Mammary epithelial cell (primary cell): ENCODE measurements at regions not wholly inside any gene's neighbourhood (a gene's known extent, or its start where the extent isn't known, plus 50 kb on each side); places are given as distances from the start of the nearest gene placed in this dataset.

Experiments used
- EZH2 ChIP-seq: IDR thresholded peaks from 2 replicates; pipeline ENCODE4 v1.6.1; 2012; ENCODE audit warnings: low read length, inconsistent platforms, borderline replicate concordance
- TF ChIP-seq, protein P1 (sequence below), 2 donors: IDR thresholded peaks in 1 of 2; conservative IDR thresholded peaks in 1 of 2; 2 replicates each; pipeline ENCODE4 v1.5.1; 2011 to 2012; ENCODE audit warnings: inconsistent platforms in 2 of 2, low read length in 2 of 2, mild to moderate bottlenecking in 2 of 2, control low read depth in 1 of 2, low read depth in 1 of 2; ENCODE audit not compliant: insufficient read depth in 1 of 2; ENCODE audit errors: extremely low read depth in 1 of 2

DNA sequence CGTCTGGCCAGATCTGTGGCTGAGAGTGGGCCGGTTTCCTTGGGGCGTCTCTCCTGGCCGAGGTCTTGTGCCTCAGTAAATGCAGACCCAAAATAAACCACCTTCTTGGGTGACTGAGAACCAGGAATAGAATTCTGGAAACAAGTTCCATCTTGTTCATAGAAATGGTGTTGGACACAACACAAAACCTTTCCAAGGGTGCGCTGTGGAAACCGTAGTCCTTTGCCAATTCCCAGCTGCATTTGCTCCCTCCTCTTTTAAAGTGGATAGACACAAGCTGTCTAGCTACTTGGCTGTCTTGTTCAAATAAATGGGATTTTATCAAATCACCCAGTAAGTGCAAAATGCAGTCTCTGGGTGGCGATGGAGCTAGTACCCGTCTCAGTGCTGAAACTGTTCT is 300.2 kb downstream of the SHANK2 start:
- TF ChIP-seq, protein P1, sequence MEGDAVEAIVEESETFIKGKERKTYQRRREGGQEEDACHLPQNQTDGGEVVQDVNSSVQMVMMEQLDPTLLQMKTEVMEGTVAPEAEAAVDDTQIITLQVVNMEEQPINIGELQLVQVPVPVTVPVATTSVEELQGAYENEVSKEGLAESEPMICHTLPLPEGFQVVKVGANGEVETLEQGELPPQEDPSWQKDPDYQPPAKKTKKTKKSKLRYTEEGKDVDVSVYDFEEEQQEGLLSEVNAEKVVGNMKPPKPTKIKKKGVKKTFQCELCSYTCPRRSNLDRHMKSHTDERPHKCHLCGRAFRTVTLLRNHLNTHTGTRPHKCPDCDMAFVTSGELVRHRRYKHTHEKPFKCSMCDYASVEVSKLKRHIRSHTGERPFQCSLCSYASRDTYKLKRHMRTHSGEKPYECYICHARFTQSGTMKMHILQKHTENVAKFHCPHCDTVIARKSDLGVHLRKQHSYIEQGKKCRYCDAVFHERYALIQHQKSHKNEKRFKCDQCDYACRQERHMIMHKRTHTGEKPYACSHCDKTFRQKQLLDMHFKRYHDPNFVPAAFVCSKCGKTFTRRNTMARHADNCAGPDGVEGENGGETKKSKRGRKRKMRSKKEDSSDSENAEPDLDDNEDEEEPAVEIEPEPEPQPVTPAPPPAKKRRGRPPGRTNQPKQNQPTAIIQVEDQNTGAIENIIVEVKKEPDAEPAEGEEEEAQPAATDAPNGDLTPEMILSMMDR (conservative IDR thresholded peaks at IDR 0.05 in 1 of 2, IDR thresholded peaks at IDR 0.05 in 1 of 2; ENCODE audit: extremely low read depth in 1 of 2, insufficient read depth in 1 of 2, low read depth in 1 of 2, low read length in 2 of 2) = no peak
- TF ChIP-seq EZH2 = no peak
